ENCODE measurements at regions not wholly inside any gene's neighbourhood (a gene's known extent, or its start where the extent isn't known, plus 50 kb on each side); places are given as distances from the start of the nearest gene placed in this dataset.

DNA sequence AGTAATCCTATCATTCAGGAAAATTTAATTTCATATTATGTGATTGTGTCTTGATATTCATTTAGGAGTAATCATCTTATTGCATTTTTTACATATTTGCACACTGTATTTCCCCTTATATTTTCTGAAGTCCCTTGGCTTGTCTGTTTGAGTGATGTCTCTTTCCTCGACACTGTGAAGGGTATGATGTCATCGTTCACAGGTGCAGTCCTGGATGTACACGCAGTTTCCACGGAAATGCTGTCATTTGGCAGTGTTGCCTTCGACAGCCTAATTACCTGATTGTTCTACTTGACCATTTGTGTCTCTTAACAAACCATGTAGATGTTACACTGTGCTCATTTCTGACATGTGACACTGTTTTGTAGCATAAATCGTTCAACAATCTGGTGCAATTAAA, 1277.0 kb downstream of the TMEM121 start:
- no peak for ATAC-seq
- TF ChIP-seq RARB (CRISPR knock-in tag; IDR thresholded peaks at IDR 0.05) (no peak), BACH2 (CRISPR knock-in tag; IDR thresholded peaks at IDR 0.05; ENCODE audit: borderline replicate concordance) (no peak), ESRRG (CRISPR knock-in tag; IDR thresholded peaks at IDR 0.05) (no peak)

DNA sequence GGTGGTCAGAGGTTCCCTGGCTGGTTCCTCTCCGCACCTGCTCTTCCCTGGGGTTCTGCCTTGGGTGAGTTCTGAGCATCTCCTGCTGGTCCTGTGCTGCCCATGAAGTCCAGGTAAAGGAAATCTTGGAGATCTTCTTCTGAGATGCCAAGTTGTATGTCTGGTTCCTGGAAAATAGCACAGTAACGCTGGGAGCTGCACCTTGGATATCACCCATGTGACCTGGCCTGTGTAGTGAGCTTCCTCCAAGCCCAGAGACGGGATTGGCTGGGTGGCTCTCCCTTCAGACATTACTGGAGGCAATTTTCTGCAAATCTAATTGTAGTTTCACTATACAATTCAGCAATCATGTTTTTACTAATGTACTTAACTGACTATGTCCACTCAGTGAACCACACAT, 1281.1 kb downstream of the TMEM121 start:
- no peak for ATAC-seq
- TF ChIP-seq, protein P1, sequence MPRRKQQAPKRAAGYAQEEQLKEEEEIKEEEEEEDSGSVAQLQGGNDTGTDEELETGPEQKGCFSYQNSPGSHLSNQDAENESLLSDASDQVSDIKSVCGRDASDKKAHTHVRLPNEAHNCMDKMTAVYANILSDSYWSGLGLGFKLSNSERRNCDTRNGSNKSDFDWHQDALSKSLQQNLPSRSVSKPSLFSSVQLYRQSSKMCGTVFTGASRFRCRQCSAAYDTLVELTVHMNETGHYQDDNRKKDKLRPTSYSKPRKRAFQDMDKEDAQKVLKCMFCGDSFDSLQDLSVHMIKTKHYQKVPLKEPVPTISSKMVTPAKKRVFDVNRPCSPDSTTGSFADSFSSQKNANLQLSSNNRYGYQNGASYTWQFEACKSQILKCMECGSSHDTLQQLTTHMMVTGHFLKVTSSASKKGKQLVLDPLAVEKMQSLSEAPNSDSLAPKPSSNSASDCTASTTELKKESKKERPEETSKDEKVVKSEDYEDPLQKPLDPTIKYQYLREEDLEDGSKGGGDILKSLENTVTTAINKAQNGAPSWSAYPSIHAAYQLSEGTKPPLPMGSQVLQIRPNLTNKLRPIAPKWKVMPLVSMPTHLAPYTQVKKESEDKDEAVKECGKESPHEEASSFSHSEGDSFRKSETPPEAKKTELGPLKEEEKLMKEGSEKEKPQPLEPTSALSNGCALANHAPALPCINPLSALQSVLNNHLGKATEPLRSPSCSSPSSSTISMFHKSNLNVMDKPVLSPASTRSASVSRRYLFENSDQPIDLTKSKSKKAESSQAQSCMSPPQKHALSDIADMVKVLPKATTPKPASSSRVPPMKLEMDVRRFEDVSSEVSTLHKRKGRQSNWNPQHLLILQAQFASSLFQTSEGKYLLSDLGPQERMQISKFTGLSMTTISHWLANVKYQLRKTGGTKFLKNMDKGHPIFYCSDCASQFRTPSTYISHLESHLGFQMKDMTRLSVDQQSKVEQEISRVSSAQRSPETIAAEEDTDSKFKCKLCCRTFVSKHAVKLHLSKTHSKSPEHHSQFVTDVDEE (CRISPR knock-in tag; IDR thresholded peaks at IDR 0.05): no peak
- TF ChIP-seq ISL1 (CRISPR knock-in tag; IDR thresholded peaks at IDR 0.05) (no peak), PPARA (CRISPR knock-in tag; IDR thresholded peaks at IDR 0.05; ENCODE audit: borderline replicate concordance) (no peak), ZC3H10 (CRISPR knock-in tag; IDR thresholded peaks at IDR 0.05) (no peak), TOX (CRISPR knock-in tag; IDR thresholded peaks at IDR 0.05; ENCODE audit: borderline replicate concordance) (no peak), ARNTL (CRISPR knock-in tag; IDR thresholded peaks at IDR 0.05; ENCODE audit: borderline replicate concordance, low read depth) (no peak), ZNF565 (CRISPR knock-in tag; conservative IDR thresholded peaks at IDR 0.05; ENCODE audit: low read depth) (no peak)
- TF ChIP-seq, protein P2, sequence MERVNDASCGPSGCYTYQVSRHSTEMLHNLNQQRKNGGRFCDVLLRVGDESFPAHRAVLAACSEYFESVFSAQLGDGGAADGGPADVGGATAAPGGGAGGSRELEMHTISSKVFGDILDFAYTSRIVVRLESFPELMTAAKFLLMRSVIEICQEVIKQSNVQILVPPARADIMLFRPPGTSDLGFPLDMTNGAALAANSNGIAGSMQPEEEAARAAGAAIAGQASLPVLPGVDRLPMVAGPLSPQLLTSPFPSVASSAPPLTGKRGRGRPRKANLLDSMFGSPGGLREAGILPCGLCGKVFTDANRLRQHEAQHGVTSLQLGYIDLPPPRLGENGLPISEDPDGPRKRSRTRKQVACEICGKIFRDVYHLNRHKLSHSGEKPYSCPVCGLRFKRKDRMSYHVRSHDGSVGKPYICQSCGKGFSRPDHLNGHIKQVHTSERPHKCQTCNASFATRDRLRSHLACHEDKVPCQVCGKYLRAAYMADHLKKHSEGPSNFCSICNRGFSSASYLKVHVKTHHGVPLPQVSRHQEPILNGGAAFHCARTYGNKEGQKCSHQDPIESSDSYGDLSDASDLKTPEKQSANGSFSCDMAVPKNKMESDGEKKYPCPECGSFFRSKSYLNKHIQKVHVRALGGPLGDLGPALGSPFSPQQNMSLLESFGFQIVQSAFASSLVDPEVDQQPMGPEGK (CRISPR knock-in tag; IDR thresholded peaks at IDR 0.05; ENCODE audit: borderline replicate concordance): no peak
- TF ChIP-seq, protein P3, sequence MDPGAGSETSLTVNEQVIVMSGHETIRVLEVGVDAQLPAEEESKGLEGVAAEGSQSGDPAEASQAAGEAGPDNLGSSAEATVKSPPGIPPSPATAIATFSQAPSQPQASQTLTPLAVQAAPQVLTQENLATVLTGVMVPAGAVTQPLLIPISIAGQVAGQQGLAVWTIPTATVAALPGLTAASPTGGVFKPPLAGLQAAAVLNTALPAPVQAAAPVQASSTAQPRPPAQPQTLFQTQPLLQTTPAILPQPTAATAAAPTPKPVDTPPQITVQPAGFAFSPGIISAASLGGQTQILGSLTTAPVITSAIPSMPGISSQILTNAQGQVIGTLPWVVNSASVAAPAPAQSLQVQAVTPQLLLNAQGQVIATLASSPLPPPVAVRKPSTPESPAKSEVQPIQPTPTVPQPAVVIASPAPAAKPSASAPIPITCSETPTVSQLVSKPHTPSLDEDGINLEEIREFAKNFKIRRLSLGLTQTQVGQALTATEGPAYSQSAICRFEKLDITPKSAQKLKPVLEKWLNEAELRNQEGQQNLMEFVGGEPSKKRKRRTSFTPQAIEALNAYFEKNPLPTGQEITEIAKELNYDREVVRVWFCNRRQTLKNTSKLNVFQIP (CRISPR knock-in tag; IDR thresholded peaks at IDR 0.05; ENCODE audit: borderline replicate concordance, low read depth): no peak

DNA sequence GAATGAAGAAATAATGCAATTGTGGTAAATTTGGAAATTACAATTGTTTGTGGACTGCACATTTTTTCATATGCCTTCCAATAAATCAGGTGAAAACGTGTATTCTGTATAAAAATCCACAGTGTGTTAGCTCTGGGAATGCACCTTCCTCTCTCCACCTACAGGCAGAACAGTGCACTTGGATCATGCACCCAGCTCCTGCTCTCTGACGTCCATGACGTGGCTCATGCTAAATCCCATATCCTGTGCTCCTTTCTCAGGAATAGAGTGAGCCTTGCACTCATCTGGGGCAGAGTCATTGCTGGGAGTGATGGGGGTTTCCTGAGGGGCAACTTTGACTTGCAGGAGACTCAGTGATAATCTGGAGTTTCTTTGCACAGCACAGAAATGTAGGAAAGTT, 1282.1 kb downstream of the TMEM121 start:
- ATAC-seq: no peak

More for the DNA sequence above, 1282.1 kb downstream of the TMEM121 start:
- no peak for TF ChIP-seq PPARA (CRISPR knock-in tag; IDR thresholded peaks at IDR 0.05; ENCODE audit: borderline replicate concordance)
- no peak for TF ChIP-seq ZFP30 (CRISPR knock-in tag; IDR thresholded peaks at IDR 0.05)
- TF ChIP-seq, protein P1 (CRISPR knock-in tag; IDR thresholded peaks at IDR 0.05): no peak
- TF ChIP-seq OSR1 (CRISPR knock-in tag; IDR thresholded peaks at IDR 0.05): no peak
- no peak for TF ChIP-seq TOX (CRISPR knock-in tag; IDR thresholded peaks at IDR 0.05; ENCODE audit: borderline replicate concordance)
- no peak for TF ChIP-seq RARB (CRISPR knock-in tag; IDR thresholded peaks at IDR 0.05)
- no peak for TF ChIP-seq TCF4 (CRISPR knock-in tag; IDR thresholded peaks at IDR 0.05; ENCODE audit: borderline replicate concordance)
- TF ChIP-seq, protein P3 (CRISPR knock-in tag; IDR thresholded peaks at IDR 0.05; ENCODE audit: borderline replicate concordance, low read depth): no peak
- no peak for TF ChIP-seq ESRRG (CRISPR knock-in tag; IDR thresholded peaks at IDR 0.05)
- no peak for TF ChIP-seq ZFP3 (CRISPR knock-in tag; IDR thresholded peaks at IDR 0.05)
- no peak for TF ChIP-seq ZC3H10 (CRISPR knock-in tag; IDR thresholded peaks at IDR 0.05)
- TF ChIP-seq, protein P4, sequence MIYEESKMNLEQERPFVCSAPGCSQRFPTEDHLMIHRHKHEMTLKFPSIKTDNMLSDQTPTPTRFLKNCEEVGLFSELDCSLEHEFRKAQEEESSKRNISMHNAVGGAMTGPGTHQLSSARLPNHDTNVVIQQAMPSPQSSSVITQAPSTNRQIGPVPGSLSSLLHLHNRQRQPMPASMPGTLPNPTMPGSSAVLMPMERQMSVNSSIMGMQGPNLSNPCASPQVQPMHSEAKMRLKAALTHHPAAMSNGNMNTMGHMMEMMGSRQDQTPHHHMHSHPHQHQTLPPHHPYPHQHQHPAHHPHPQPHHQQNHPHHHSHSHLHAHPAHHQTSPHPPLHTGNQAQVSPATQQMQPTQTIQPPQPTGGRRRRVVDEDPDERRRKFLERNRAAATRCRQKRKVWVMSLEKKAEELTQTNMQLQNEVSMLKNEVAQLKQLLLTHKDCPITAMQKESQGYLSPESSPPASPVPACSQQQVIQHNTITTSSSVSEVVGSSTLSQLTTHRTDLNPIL (CRISPR knock-in tag; IDR thresholded peaks at IDR 0.05; ENCODE audit: low read depth): no peak
- TF ChIP-seq ZNF8 (CRISPR knock-in tag; IDR thresholded peaks at IDR 0.05): no peak
- TF ChIP-seq ZNF565 (CRISPR knock-in tag; conservative IDR thresholded peaks at IDR 0.05; ENCODE audit: low read depth): no peak
- TF ChIP-seq CSDC2 (CRISPR knock-in tag; IDR thresholded peaks at IDR 0.05): no peak
- TF ChIP-seq SNAI2 (CRISPR knock-in tag; IDR thresholded peaks at IDR 0.05): no peak
- TF ChIP-seq, protein P5, sequence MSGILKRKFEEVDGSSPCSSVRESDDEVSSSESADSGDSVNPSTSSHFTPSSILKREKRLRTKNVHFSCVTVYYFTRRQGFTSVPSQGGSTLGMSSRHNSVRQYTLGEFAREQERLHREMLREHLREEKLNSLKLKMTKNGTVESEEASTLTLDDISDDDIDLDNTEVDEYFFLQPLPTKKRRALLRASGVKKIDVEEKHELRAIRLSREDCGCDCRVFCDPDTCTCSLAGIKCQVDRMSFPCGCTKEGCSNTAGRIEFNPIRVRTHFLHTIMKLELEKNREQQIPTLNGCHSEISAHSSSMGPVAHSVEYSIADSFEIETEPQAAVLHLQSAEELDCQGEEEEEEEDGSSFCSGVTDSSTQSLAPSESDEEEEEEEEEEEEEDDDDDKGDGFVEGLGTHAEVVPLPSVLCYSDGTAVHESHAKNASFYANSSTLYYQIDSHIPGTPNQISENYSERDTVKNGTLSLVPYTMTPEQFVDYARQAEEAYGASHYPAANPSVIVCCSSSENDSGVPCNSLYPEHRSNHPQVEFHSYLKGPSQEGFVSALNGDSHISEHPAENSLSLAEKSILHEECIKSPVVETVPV (CRISPR knock-in tag; IDR thresholded peaks at IDR 0.05): no peak
- TF ChIP-seq, protein P2 (CRISPR knock-in tag; IDR thresholded peaks at IDR 0.05; ENCODE audit: borderline replicate concordance): no peak
- TF ChIP-seq ZNF70 (CRISPR knock-in tag; IDR thresholded peaks at IDR 0.05): no peak
